IPS-NIHi7 (cell line): ENCODE measurements at regions not wholly inside any gene's neighbourhood (a gene's known extent, or its start where the extent isn't known, plus 50 kb on each side); places are given as distances from the start of the nearest gene placed in this dataset.
"Not testable (repeated sequence)": the region's sequence is repeated elsewhere in the genome, so short reads cannot be mapped to it uniquely, and the experiment has no call there.

Experiments used
- DNase-seq: peaks from one replicate; pipeline ENCODE4 v3.0.0; 2012; ENCODE audit warnings: mixed read lengths; ENCODE audit errors: extremely low spot score

- DNase-seq = no peak
Measured at GRCh38 chr4:160326110-160326509, 1223.2 kb downstream of the RAPGEF2 start.

DNA sequence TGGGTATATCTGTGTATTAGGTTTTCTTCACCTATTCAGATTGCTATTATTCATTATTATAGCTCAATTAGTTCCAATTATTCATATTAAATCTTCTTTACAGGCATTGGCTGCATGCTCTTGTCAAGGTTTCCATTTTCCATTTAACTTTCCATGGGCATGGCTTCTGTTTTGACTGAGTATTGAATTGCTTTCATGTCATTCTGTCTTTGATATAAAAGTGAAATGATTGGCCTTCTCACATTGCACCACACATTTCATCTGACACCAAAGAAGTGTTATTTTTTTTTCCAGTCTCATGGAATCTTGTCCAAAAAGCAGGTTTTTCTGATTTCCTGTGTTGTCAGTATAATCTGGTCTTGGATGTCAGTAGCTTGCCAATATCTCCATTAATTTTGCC, 1244.3 kb downstream of the RAPGEF2 start:
- no peak for DNase-seq

DNA sequence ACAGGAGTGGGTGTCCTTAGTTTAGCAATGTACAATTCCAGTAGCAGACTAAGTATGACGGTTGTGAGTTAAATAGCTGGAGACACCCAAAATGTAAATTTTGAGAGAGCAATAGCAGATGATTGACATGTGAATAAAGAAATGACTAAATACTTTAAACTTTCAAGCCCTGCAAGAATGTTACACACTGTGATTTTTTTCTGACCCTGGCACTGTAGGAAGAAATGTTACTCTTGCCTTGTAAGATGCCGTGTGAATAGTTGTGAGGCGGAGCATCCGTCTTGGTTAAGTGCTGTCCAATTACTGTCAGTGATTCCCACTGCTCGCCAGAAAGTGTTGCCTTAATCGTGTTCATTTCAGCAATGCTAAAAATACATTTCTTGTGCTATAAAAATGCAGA, 1248.1 kb downstream of the RAPGEF2 start:
- no peak for DNase-seq

DNA sequence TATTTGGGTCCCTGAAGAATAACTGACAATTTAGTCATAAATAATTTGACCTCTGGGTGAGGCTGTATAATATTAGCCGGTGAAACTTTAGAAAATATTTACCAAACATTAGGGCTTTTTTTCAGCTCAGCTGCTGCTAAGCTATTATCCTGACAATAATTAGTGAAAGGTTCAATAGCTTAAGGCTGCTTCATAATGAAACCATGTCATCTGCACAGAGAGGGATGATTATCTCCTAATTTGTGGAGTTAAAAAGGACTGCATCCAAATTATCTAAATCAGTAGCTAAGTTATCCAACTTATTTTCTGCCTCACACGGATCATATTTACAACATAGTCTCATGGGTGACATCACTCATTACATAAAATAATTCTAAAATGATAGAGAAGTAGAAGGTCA, 1249.8 kb downstream of the RAPGEF2 start:
- no peak for DNase-seq

DNA sequence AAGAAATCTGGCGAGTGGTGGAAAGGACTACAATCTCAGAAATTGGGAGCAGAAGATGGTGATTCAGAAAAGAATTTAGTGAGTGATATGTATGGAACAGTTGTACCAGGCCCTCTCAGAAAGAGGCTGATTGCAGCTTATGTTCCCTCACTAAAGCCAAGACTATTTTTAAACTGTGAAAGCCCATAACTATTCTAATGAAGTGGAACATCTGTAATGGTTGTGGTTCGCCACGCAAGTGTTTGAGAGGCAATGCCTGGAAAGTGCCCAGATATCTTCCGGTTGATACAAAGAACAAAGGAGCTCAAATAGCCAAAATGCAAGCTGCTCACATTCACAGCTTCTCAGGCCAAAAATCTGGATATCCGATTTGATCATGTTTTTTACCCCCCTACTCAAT, 1250.7 kb downstream of the RAPGEF2 start:
- DNase-seq = no peak

DNA sequence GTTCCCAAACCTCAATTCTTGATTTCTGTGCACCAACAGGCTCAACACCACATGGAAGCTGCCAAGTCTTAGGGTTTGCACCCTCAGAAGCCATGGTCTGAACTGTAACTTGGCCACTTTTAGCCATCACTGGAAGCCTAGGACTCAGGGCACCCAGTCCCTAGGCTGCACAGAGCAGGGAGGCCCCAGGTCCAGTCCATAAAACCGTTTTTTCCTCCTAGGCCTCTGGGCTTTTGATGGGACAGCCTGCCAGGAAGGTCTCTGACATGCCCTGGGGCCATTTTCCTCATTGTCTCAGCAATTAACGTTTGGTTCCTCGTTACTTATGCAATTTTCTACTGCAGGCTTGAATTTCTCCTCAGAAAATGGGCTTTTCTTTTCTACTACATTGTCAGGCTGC, 1259.6 kb downstream of the RAPGEF2 start:
- DNase-seq = no peak

GRCh38 chr4:160364217-160364616, 1261.3 kb downstream of the RAPGEF2 start:
- DNase-seq = no peak

DNA sequence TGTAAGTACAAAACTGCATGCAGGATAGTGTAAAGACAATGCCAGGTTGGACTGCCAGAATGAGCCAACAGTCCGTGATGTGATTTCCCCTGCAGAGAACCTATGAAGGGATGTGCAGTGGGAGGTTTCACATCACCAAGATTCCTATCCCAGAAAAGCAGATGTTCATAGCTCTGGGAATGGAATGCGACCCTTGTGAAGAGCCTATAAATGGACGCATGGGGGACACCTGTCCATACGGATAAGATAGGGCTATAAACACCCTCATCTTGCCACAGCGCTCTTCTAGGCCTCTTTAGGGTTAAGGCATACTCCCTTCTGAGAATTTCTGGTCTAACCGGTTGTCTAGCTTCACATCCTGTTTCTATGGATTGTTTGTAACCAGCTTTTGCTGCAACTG, 1261.8 kb downstream of the RAPGEF2 start:
- not testable (repeated sequence) for DNase-seq

DNA sequence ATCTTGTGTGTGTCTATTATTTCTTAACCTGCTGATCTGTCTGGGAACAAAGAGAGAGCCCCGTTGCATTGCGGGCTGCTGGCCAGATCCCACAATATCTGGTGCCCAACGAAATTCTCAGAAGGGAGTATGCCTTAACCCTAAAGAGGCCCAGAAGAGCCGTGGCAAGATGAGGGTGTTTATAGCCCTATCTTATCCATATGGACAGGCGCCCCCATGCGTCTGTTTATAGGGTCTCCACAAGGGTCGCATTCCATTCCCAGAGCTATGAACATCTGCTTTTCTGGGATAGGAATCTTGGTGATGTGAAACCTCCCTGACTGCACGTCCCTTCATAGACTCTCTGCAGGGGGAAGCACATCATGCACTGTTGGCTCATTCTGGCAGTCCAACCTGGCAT, 1262.5 kb downstream of the RAPGEF2 start:
- DNase-seq = not testable (repeated sequence)

- no peak for DNase-seq
Measured at GRCh38 chr4:160370046-160370445, 1267.2 kb downstream of the RAPGEF2 start.

DNA sequence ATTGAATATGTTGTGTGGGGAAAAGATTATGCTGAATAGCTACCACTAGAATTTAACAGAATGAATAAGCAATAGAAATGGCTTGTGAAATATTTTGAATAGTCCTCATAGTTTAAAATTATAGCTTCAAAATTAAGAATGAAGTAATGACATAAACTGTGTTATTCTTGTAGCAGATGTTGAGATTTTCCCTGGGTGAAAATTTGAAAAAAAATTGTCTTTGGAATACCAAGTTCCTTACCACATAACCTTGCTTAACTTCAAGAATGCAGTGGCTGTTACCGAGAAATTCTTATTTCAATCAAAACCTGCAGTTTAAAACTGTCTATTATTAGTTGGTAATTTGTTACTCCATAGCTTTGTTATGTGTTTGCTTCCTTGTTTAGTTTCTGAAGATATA, 1268.6 kb downstream of the RAPGEF2 start:
- DNase-seq = no peak

DNA sequence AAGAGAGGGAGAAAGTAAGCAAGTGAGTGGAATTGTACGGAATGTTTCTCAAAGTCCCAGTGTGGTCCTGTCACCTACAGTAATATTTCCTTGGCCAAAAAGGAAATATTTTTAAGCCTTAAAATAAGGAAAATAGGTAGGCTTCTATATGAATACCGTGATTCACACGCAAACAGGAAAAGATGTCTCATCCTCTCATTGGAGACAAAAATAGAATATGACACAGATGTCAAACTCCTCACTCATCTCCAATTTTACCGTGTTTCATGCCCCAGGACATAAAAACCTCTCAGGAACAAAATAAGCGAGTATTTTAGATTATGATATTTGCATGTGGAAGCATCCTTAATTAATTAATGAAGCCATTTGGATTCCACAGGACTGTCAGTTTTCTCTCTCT, 1269.5 kb downstream of the RAPGEF2 start:
- no peak for DNase-seq

DNA sequence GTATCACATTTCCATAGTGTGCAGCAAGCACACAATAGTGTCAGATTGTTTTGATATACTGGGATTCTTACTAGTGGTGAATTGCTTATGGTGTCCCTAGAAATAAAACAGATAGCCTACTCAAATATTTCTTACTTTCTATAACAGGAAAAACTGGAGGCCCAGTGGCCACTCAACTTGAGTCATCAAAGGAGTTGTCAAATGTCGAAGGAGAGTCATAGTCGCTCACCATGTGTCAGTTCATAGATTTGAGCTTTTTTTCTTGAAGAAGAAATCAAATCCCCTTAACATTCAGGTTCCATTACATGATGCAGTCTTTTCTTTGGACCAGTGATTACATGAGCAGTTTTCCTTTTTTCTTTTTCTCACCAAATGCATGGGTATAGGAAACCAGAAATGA, 1271.0 kb downstream of the RAPGEF2 start:
- DNase-seq = no peak

GRCh38 chr4:160375772-160376452, 1273.0 kb downstream of the RAPGEF2 start:
- DNase-seq = no peak

GRCh38 chr4:160386846-160387245, 1284.0 kb downstream of the RAPGEF2 start:
- DNase-seq = no peak

GRCh38 chr4:160399826-160400225, 1296.9 kb downstream of the RAPGEF2 start:
- DNase-seq = no peak

GRCh38 chr4:160403081-160403480, 1300.2 kb downstream of the RAPGEF2 start:
- DNase-seq = no peak

GRCh38 chr4:160406263-160406825, 1303.5 kb downstream of the RAPGEF2 start:
- DNase-seq = no peak

DNA sequence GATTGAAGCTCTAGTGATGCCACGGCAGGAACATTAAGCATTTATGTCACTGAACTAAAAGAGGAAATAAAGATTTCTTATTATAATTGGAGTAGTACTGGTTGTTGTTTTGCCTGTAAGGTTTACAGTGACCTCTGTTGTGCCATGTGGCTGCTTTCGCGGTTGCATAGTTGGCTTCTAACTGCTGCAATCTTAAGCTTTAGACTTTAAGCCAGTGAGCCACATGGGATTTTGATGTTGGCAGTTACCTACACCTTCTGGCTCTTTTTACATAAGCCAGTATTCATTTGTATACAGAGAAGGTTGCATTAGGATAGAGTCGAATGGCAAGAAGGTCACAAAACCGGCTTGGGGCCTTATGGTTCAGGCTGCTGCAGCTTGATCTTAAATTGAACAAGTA, 1311.6 kb downstream of the RAPGEF2 start:
- no peak for DNase-seq

- no peak for DNase-seq
Measured at GRCh38 chr4:160423879-160424451, 1321.1 kb downstream of the RAPGEF2 start.

GRCh38 chr4:160426233-160426632, 1323.4 kb downstream of the RAPGEF2 start:
- DNase-seq = no peak

GRCh38 chr4:160450876-160451275, 1348.0 kb downstream of the RAPGEF2 start:
- DNase-seq = no peak
